NB4 (cell line): ENCODE measurements at regions not wholly inside any gene's neighbourhood (a gene's known extent, or its start where the extent isn't known, plus 50 kb on each side); places are given as distances from the start of the nearest gene placed in this dataset.

Source experiments
- DNase-seq: peaks from one replicate; pipeline ENCODE4 v3.0.0; 2010; ENCODE audit warnings: low read depth
- H3K4me3 ChIP-seq: one replicate; pipeline ENCODE4 v1.5.1; 2011; ENCODE audit warnings: mild to moderate bottlenecking, low read depth, low read length, moderate library complexity
- MYC ChIP-seq: IDR thresholded peaks from 2 replicates; pipeline ENCODE4 v1.6.1; 2011; ENCODE audit warnings: low read depth, low read length
- POLR2A ChIP-seq: IDR thresholded peaks from 2 replicates; pipeline ENCODE4 v1.6.1; 2011; ENCODE audit warnings: mild to moderate bottlenecking; ENCODE audit not compliant: insufficient read length; ENCODE audit errors: extremely low read depth
- TF ChIP-seq, protein P1 (sequence below): IDR thresholded peaks from 2 replicates; pipeline ENCODE4 v1.6.1; 2011; ENCODE audit warnings: low read depth, low read length
- TF ChIP-seq, protein P2 (sequence below): IDR thresholded peaks from one replicate; pipeline ENCODE4 v1.5.1; 2012; ENCODE audit warnings: low read depth, low read length

DNA sequence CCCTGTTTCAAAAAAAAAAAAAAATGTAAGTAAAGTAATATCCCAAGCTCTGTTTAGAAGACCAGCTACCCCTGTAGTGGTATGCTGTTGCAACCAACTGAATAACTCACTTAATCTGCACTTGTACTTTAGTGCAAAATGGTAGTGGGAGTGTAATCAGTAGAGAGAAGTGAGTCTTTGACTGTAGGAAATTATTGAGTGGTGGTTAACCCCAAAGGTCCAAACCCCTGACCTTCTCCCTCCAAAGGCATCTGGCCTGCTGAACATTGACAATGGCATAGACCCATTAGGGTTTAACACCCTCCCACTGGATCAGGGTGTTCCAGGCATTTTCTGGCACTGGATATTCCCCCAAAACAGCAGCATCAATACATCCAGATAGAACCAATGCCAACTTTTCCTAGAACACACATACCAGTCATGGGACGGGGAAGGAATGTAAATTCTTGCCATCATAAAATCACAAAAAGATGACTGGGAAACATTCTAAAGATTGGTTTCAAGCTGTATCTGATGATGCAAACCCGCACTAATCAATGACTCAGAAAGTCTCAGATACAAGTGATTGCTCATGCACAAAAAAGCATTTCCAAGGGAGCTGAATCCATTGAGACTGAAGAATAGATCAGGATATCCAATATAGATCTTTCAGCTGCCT lies 110.3 kb downstream of the MRPL39 start:
- H3K4me3 ChIP-seq: no peak overlapping the region
- no peak for DNase-seq

DNA sequence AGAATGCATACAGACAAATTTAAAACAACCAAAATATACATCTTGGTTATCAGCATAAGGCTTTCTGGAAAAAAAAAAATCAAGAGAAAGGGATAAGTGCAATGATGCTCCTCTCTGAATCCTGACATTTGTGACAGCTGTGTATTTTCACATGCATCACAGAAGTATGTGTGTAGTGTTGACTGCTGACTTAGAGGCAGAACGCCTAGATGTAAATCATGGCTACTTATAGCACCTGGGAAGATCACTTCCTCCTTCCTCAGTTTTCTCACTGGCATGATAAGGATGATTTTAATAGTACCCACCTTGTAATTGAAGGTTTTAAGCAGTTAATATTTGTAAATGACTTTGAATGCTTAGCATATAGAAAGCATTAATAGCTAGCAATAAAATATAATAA lies 112.5 kb downstream of the MRPL39 start:
- H3K4me3 ChIP-seq: no peak overlapping the region
- no peak for DNase-seq
- TF ChIP-seq, protein P1, sequence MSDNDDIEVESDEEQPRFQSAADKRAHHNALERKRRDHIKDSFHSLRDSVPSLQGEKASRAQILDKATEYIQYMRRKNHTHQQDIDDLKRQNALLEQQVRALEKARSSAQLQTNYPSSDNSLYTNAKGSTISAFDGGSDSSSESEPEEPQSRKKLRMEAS: no peak
- TF ChIP-seq POLR2A (no peak), MYC (no peak)
- TF ChIP-seq, protein P2, sequence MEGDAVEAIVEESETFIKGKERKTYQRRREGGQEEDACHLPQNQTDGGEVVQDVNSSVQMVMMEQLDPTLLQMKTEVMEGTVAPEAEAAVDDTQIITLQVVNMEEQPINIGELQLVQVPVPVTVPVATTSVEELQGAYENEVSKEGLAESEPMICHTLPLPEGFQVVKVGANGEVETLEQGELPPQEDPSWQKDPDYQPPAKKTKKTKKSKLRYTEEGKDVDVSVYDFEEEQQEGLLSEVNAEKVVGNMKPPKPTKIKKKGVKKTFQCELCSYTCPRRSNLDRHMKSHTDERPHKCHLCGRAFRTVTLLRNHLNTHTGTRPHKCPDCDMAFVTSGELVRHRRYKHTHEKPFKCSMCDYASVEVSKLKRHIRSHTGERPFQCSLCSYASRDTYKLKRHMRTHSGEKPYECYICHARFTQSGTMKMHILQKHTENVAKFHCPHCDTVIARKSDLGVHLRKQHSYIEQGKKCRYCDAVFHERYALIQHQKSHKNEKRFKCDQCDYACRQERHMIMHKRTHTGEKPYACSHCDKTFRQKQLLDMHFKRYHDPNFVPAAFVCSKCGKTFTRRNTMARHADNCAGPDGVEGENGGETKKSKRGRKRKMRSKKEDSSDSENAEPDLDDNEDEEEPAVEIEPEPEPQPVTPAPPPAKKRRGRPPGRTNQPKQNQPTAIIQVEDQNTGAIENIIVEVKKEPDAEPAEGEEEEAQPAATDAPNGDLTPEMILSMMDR: no peak

More for the DNA sequence above, 110.3 kb downstream of the MRPL39 start:
- TF ChIP-seq, protein P2: no peak
- TF ChIP-seq, protein P1: no peak

DNA sequence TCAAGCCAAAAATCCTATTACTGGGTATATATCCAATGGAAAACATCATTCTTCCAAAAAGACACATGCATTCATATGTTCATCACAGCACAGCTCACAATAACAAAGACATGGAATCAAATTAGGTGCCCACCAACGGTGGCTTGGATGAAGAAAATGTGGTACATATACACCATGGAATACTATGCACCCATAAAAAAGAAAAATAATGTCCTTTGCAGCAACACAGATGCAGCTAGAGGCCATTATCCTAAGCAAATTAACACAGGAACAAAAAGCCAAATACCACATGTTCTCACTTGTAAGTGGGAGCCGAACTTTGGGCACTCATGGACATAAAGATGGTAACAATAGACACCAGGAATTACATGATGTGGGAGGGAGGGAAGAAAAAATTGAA lies 113.6 kb downstream of the MRPL39 start:
- DNase-seq: no peak
- TF ChIP-seq POLR2A: no peak
- TF ChIP-seq, protein P1: no peak
- no peak for TF ChIP-seq MYC
- TF ChIP-seq, protein P2: no peak
- no peak overlapping the region for H3K4me3 ChIP-seq

DNA sequence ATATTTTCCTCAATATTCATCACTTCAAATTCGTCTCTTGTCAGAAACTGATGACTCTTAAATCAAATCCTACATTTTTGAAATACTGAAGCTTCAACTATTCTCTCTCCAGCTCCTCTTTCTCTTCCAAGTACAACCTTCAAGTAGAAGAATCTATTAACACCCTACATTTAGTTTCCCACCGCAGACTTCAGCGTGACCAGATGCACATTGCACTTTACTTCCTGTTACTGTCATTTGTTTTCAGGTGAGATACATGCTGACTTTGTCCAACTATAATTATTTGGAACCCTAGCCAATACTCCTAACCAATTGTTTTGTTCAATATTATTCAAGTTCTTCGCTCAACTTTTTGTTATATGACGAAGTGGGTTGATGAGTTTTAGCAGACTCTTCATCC lies 116.0 kb downstream of the MRPL39 start:
- TF ChIP-seq MYC: no peak
- TF ChIP-seq, protein P2: no peak
- TF ChIP-seq, protein P1: no peak
- TF ChIP-seq POLR2A: no peak
- no peak for DNase-seq

DNA sequence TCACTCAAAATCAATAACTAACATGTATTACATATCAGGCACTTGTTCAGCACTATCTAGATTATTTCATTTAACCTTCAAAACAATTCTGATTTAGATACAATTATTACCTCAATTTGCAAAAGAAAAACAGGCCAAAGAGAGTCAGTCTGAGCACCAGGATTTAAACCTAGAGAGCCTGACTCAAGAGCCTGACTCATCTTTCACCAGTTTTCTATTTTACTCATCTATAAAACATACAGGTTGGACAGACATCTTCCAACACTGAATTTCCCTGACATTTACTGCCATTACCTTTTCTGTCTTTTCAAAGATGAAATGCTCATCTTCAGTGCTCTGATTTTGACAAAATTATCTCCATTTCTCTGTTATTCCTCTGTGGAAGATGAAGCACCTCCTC lies 116.5 kb downstream of the MRPL39 start:
- DNase-seq: no peak
- TF ChIP-seq, protein P2: no peak
- TF ChIP-seq, protein P1: no peak
- TF ChIP-seq MYC (no peak), POLR2A (no peak)

More for the DNA sequence above, 116.0 kb downstream of the MRPL39 start:
- H3K4me3 ChIP-seq: no peak overlapping the region

DNA sequence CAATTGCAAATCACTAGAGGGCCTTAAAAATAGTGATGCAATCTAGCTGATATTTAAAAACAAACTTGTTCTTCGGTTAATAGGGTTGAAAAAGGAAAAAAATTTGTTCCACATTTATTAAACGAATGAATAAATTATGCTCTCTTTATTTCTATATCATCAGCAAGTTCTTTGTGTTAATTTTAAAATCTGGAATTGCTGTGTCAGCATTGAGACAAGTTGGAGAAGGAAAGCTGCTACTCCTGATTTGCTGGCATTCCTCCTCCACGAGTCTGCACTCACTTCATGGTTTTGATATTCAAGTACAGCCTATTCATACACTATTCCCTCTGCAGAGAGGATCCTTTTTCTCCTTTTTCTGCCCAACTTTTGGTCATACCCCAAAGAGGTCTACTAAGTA lies 117.6 kb downstream of the MRPL39 start:
- TF ChIP-seq, protein P1: no peak
- TF ChIP-seq MYC (no peak), POLR2A (no peak)
- TF ChIP-seq, protein P2: no peak
- no peak overlapping the region for H3K4me3 ChIP-seq
- DNase-seq: no peak

More for the DNA sequence above, 116.5 kb downstream of the MRPL39 start:
- H3K4me3 ChIP-seq: no peak overlapping the region
